ENCODE measurements at regions not wholly inside any gene's neighbourhood (a gene's known extent, or its start where the extent isn't known, plus 50 kb on each side); places are given as distances from the start of the nearest gene placed in this dataset.
A peak's percentile ranks its signal among the peaks of the same experiment; 100 is the strongest.

DNA sequence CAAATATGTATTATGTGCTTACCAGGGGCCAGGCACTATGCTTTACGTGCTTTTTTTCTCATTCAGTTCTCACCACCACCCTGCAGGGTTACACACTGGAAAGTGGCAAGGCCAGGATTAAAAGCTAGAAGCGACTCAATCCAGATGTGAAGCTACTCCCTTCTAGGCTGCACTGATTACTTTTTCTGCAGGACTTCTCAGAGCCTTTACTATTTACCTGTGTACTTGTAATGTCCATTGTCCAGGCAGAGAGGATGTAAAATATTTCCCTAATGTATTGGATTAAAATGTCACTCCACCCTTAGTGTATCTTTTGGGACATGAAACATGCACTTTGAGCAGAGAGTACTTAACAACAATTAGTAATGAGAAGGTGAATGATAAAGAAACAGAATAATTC lies 287.5 kb upstream of the EEF2KMT start:
- intact Hi-C loops (cut with DNase I): no loop called here

DNA sequence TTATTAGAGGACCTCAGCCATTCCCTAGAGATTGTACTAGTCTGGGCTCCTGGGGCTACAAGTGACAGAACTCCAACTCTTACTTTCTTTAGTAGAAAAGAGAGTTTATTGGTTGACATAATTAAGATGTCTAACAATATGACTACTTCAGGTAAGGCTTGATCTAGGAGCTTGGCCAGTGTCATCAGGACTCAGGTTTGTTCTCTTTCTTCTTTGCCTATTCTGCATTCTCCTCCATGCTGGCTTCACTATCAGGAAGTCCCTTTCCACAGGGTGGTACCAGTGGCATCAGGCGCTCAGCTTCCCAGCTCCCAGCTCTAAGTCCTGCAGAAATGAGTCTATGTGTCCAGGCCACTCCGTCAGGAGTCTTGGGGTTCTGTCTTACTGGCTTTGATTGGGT lies 286.1 kb upstream of the EEF2KMT start:
- intact Hi-C loops (cut with DNase I): no loop called here
- DNase-seq: no peak

More for the DNA sequence above, 287.5 kb upstream of the EEF2KMT start:
- DNase-seq: no peak

DNA sequence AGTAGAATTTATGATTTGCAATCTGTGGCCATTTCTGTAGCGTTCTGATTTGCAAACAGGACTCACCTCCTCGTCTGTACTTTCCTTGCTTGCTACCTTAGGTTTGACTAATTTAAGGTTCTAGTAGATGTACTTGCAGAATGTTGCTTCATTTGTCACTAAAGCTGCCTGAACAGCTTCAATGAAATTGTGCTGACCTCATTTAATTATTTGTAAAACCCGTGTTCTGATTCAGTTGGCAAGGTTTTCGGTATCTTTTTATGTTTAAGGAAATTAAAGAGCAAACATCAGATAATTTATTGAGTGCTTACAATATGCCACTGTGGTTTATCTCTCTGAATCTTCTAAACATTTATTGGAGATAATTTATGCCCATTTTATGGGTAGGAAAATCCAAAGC lies 284.9 kb upstream of the EEF2KMT start:
- no peak for DNase-seq
- intact Hi-C loops (cut with DNase I): no loop called here

- no peak for DNase-seq
- intact Hi-C loops (cut with DNase I): no loop called here
Observed at GRCh38 chr16:5381481-5381880, 283.9 kb upstream of the EEF2KMT start.

DNA sequence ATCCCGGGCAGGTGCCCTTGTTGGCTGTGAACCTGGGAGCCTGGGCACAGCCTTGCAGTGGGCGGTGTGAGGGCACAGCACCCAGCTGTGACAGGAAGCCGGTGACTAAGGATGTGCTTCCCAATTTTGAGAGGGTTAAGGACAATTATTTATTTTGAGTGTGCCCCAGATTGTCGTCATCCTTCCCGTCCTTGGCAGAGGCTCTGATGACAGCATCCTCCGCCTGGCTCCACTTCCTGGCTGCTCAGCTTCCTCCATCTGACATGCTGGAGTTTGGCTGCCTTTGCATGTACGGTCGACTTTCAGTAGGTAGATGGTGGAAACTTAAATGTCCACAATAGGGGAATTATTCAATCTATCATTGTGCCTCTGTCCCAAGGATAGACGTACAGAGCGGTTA lies 282.4 kb upstream of the EEF2KMT start:
- peak in 2 of 42 donors; percentile 5 to 39 for DNase-seq
- intact Hi-C loops (cut with DNase I): no loop called here

DNA sequence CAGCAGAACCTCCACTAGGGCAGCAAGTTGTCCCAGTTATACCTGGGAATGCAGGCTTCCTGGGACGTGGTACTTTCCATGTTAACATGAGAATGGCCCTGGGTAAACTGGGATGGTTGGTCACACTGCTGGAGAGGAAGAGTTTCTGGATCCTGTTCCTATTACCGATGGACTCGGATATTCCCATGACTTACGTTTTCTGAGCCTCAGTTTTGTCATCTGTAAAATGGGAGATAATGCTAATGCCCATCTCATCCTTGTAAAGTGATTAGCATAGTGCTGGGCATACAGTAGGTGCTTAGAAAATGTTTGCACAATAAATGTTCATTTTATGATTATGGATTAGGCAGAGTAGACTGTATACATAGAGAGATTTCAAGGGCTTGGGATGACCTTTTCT lies 280.9 kb upstream of the EEF2KMT start:
- intact Hi-C loops (cut with DNase I): no loop called here

DNA sequence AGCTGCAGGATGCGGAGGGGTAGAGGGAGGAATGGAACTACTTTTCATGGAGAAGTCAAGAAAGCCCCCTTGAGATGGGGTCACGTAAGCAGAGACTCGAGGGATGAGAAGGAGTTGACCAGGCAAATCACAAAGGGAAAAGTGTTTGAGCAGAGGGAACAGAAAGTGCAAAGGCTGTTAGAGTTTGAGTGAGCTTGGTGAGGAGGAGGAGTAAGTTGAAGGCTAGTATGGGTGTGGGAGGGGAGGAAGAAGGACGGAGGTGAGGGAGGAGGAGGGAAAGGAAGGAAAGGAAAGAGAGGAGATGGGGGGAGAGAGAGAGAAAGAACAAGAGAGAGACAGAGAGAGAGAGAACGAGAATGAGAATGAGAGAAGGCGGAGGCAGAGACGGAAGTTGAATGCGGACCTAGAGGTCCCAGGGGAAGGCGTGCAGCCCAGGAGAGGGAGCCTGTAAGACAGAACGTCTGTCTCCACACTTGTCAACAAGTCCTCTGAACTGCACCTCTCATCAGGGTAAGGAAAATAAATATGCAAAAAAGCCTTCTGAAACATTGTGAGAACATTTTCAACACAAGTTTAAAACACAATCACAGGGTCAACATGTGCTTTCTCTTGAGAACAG lies 279.8 kb upstream of the EEF2KMT start:
- intact Hi-C loops (cut with DNase I): no loop called here
- DNase-seq: no peak

More for the DNA sequence above, 280.9 kb upstream of the EEF2KMT start:
- no peak for DNase-seq

- intact Hi-C loops (cut with DNase I): no loop called here
- DNase-seq: no peak
Observed at GRCh38 chr16:5374184-5374583, 276.6 kb upstream of the EEF2KMT start.

DNA sequence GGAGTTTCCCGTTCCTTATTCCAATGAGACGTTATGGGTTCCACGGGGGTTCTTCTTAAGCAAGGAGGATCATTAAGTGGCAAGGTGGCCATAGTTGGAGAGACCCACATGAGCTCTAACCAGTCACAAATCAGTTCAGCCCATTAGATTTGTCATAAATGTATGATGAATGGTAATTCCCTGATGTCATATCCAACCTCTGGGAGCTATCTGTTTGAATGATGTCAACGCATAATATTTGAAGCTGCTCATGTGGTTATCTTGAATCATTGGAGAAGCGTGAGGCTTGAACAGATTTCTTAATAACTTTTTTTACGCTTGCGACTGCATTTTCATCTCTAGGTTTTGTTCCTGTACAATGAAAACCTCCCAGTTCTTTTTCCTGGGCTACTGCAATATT lies 270.4 kb upstream of the EEF2KMT start:
- intact Hi-C loops (cut with DNase I): no loop called here
- DNase-seq: no peak

GRCh38 chr16:5366126-5366525 lies 268.5 kb upstream of the EEF2KMT start:
- intact Hi-C loops (cut with DNase I): no loop called here

DNA sequence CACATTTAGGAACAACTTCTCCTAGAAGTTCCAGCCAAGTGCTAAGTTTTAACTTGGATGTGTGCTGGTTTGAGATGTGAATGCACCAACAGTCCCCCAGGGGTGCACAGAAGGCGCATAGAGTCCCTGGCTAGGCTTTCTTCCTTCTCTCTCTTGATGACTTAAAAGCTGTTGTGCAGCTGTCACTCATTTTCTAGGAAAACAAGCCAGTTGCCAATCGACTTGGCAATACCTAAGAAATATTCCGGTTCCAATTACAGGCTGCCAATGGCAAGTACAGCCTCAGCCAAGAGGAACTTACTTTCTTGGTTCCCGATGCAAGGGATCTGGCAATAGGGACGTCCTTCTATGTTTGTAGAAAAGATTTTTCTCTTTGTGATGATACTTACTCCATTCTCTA lies 266.6 kb upstream of the EEF2KMT start:
- no peak for DNase-seq
- intact Hi-C loops (cut with DNase I): no loop called here

More at GRCh38 chr16:5366126-5366525, 268.5 kb upstream of the EEF2KMT start:
- DNase-seq: no peak

DNA sequence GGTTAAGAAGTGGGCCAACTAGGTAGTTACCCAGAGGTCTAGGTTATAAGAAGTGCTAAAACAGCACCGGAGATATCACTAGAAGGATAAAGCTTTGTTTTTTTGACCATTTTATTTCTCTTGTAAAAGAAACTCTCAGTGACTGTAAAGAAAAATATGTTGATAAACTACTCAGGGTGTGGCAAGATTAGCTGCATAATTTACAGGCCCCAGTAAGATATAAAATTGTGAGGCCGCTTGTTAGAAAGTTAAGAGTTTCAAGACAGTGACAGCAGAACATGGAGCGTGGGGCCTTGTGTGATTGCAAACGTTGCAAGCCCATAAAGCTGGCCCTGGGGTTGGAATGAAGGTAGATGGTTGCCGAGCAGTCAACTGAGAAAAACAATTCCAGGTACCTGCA lies 263.7 kb upstream of the EEF2KMT start:
- intact Hi-C loops (cut with DNase I): no loop called here
- no peak for DNase-seq

- intact Hi-C loops (cut with DNase I): no loop called here
- DNase-seq: no peak
Observed at GRCh38 chr16:5354645-5355044, 257.1 kb upstream of the EEF2KMT start.

DNA sequence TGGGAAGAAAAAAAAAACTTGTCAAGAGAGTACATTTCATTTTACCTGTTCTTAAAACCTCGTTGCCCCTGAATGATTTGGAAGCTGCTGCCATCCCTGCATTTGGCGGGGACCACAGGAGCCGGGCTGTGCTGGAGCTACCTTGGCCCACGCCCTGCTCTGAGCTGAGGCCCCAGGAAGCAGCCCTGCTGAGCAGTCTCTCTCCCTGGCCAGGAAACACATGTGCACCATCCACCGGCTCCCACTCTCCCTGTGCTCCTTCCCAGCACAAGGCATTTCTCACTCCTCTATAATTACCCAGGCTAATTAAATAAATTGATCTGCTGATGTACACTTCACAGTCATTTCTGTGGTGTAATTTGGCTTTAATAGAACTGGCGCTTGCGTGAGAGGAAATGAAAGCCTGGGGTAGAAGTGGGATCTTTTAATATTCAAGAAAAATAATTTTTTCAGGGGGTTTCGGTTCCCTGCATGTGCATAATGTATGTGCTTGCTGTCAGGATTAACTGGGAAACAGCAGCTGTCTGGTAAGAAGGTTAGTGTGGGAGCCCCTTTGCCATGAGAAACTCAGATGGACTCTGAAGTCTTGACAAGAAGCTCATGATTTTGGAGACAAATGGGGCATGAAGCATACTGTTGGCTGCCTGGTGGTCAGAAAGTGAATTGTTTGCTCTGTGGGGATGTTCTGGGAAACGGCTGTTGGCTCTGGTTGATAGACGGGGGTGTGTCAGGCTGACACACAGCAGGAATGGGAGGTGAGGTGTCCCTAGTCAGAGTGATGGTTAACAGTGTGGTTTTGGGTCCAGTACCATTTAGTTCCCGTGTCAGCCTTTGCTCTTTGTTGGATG lies 252.3 kb upstream of the EEF2KMT start:
- peak in 4 of 42 donors; percentile 10 to 19 (median 13) for DNase-seq

DNA sequence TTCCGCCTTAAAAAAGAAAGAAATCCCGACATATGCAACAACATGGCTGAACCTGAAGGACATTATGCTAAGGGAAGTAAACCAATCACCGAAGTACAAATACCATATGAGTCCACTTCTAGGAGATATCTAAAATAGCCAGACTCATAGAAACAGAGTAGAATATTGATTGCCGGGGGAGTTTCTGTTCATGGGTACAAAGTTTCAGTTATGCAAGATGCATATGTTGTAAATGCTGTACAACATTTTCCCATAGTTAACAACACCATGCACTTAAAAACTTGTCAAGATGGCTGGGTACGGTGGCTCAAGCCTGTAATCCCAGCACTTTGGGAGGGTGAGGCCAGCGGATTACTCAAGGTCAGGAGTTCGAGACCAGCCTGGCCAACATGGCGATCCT lies 251.5 kb upstream of the EEF2KMT start:
- no peak for DNase-seq
- intact Hi-C loops (cut with DNase I): no loop called here

More for the DNA sequence above, 252.3 kb upstream of the EEF2KMT start:
- intact Hi-C loops (cut with DNase I): no loop called here

GRCh38 chr16:5347561-5347960 lies 250.0 kb upstream of the EEF2KMT start:
- intact Hi-C loops (cut with DNase I): no loop called here
- no peak for DNase-seq

DNA sequence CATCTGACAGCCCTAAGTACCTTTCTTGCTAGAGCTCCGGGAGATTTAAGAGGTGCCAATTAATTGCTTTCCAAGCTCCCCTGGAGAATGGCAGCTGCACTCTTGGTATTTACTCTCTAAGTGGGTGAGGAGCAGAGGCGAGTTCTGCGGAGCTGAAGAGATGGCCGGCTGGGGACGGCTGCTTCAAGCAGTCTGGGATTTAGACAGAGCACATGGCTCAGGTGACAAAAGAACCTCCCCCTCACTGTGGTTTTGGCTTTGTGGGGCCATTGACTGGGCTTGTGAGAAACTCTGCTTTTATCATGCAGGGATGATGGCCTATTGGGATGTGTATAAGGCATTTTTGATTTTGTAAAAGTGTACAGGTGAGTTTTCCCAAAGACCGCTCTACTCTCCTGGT lies 239.3 kb upstream of the EEF2KMT start:
- intact Hi-C loops (cut with DNase I): no loop called here
- DNase-seq: no peak

DNA sequence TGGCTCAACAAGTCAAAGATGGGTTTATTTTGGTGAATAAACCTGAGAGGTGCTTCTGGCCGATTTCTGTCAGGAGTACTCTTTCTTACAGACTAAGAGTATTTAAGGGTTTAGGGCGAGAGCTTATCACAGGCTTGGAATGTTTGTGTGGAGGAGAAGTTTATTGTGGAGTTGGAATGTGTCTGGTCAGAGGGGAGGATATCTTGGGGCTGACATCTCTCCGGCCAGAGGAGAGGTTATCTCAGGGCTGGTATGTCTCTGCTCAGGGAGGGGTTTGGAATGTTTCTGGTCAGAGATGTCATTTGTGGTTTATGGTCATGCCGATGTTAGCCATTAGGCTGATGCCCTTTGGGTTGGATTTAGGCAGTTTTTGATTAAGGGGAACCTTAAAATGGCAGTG lies 236.4 kb upstream of the EEF2KMT start:
- DNase-seq: no peak
- intact Hi-C loops (cut with DNase I): no loop called here

DNA sequence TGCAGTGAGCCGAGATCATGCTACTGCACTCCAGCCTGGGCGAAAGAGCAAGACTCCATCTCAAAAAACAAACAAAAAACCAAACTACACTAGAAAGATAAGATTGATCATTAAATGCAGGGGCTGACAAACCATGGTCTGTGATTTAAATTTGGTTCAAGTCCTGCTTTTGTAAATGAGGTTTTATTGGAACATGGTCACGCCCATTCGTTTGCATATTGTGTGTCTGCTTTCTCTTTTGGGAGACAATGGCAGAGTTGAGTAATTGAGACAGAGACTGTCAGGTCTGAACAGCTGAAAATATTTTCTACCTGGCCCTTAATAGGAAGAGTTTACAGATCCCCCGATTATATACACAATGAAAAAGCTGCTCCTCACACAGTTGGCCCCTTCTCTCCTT lies 235.5 kb upstream of the EEF2KMT start:
- no peak for DNase-seq
- intact Hi-C loops (cut with DNase I): no loop called here

GRCh38 chr16:5330058-5330457 lies 232.5 kb upstream of the EEF2KMT start:
- intact Hi-C loops (cut with DNase I): no loop called here
- DNase-seq: no peak

GRCh38 chr16:5328546-5328945 lies 231.0 kb upstream of the EEF2KMT start:
- intact Hi-C loops (cut with DNase I): no loop called here

More at GRCh38 chr16:5328546-5328945, 231.0 kb upstream of the EEF2KMT start:
- DNase-seq: peak in 1 of 42 donors; percentile 37
